Activated naive CD8-positive, alpha-beta T cell treated with anti-CD3 and anti-CD28 coated beads, Interleukin-2, amount 50 U/mL, for 24 hours (primary cell): ENCODE measurements at regions not wholly inside any gene's neighbourhood (a gene's known extent, or its start where the extent isn't known, plus 50 kb on each side); places are given as distances from the start of the nearest gene placed in this dataset.
"Not testable (repeated sequence)": the region's sequence is repeated elsewhere in the genome, so short reads cannot be mapped to it uniquely, and the experiment has no call there.

Source experiments
- ATAC-seq: fragments of 150-1000 bp; cut with Tn5 transposase; one replicate; pipeline ENCODE4 v1.10.0; 2021
- DNase-seq: peaks from one replicate; pipeline ENCODE4 v3.0.0; 2021
- H3K27ac Mint-ChIP-seq: one replicate; pipeline ENCODE4 v1.8.0; 2021; ENCODE audit warnings: mild to moderate bottlenecking, mixed read lengths
- H3K27me3 Mint-ChIP-seq: one replicate; pipeline ENCODE4 v1.8.0; 2021; ENCODE audit warnings: mixed read lengths
- H3K36me3 Mint-ChIP-seq: one replicate; pipeline ENCODE4 v1.8.0; 2021; ENCODE audit warnings: low read depth, mixed read lengths
- H3K4me1 Mint-ChIP-seq: one replicate; pipeline ENCODE4 v1.8.0; 2021; ENCODE audit warnings: mixed read lengths
- H3K4me3 Mint-ChIP-seq: one replicate; pipeline ENCODE4 v1.8.0; 2021; ENCODE audit warnings: mild to moderate bottlenecking, moderate library complexity, mixed read lengths
- H3K9me3 Mint-ChIP-seq: one replicate; pipeline ENCODE4 v1.8.0; 2021; ENCODE audit warnings: mixed read lengths

DNA sequence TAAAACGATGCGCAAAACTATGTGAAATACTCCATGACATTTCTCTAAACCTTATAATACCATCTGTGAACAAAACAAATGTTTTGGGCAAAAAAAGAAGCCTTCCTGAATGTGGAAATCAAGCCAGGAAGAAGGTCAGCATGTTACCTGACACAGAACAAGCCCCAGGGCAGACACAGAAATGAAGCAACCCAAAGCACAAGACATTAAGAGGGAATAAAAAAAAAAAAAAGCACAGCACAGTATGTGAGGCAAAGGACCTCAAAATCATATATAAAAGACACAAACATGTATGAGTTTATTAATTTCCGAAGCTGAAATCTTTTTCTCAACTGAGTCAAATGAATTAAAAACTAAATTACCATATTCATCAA lies 161.8 kb downstream of the SKIDA1 start:
- no peaks in the 10 kb centered on the region for H3K27me3 Mint-ChIP-seq
- no peaks in the 10 kb centered on the region for H3K4me1 Mint-ChIP-seq
- H3K36me3 Mint-ChIP-seq = no peaks in the 10 kb centered on the region
- H3K27ac Mint-ChIP-seq = no peak overlapping the region
- H3K4me3 Mint-ChIP-seq = no peak overlapping the region
- H3K9me3 Mint-ChIP-seq = no peaks in the 10 kb centered on the region
- ATAC-seq (no peak), DNase-seq (no peak)

DNA sequence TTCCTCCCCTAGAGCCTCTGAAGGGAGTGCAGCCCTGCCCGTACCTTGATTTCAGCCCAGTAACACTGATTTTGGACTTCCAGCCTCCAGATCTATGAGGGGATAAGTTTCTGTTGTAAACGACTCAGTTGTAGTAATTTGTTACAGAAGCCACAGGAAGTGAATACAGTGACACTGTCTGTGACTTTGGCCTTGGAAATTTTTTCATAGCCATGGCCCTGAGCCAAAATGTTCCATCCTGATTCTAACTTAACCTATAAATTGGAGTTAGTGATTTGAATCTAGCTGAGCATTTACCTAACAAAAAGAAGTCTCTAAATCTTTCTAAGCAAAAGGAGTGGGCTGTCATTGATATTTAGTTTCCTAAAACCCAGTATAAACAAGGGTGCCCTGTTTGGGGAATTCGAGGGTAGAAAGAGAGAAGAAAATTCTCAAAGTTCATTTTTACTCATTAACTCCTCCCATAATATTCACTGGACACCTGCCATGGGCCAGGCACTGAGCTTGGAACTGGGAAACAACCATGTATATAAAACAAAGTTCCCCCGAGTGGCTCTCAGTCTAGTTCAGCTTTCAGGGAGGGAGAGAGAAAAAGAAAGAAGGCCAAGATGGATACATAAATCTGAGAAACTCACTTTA lies 162.3 kb downstream of the SKIDA1 start:
- DNase-seq = no peak
- Mint-ChIP-seq H3K27me3 (no peaks in the 10 kb centered on the region), H3K36me3 (no peaks in the 10 kb centered on the region), H3K4me1 (no peaks in the 10 kb centered on the region), H3K27ac (no peak overlapping the region), H3K4me3 (no peak overlapping the region), H3K9me3 (no peaks in the 10 kb centered on the region)
- ATAC-seq = no peak

DNA sequence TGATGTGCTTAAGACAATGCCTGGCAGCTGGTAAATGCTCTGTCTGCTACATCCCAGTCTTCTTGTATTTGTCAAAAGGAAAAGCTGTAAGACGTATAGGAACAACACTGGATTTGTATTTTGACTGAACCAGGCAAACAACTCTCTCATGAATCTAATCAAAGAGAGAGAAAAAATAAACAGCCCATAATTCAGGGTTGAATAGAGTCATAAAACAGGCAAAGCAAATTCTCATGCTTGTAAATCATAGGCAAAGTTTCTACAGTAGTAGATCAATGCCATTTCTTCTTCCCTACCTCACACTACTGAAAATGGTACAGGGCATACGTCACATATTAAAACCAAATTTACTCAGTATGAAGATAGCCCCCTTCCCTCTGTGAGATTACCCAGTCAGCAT lies 166.3 kb downstream of the SKIDA1 start:
- ATAC-seq = no peak
- no peaks in the 10 kb centered on the region for H3K9me3 Mint-ChIP-seq
- no peaks in the 10 kb centered on the region for H3K27me3 Mint-ChIP-seq
- H3K36me3 Mint-ChIP-seq = no peaks in the 10 kb centered on the region
- DNase-seq = no peak
- no peak overlapping the region for H3K27ac Mint-ChIP-seq
- H3K4me1 Mint-ChIP-seq = no peaks in the 10 kb centered on the region
- H3K4me3 Mint-ChIP-seq = no peak overlapping the region

DNA sequence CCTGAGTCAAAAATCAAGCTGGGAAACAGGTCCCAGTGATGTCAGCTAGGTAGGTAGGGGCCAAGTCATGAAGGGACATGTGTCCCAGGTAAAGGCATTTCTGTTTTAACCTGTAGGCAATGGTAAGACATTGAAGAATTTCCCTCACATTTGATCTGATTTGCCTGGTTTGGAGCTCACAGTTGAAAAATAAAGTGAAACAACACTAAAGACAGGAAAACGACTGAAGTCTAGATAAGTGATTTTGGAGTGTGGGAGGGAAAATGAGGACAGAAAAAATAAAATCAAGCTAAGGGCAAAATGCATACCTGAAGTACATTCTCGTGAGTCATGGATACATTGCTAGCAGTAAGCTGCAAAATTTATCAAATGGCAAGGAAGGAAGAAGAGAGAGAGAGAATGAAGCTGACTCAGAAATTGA lies 169.9 kb downstream of the SKIDA1 start:
- Mint-ChIP-seq H3K36me3 (no peaks in the 10 kb centered on the region), H3K27me3 (no peaks in the 10 kb centered on the region), H3K9me3 (no peaks in the 10 kb centered on the region), H3K27ac (no peak overlapping the region), H3K4me1 (no peaks in the 10 kb centered on the region), H3K4me3 (no peak overlapping the region)
- DNase-seq (no peak), ATAC-seq (no peak)

DNA sequence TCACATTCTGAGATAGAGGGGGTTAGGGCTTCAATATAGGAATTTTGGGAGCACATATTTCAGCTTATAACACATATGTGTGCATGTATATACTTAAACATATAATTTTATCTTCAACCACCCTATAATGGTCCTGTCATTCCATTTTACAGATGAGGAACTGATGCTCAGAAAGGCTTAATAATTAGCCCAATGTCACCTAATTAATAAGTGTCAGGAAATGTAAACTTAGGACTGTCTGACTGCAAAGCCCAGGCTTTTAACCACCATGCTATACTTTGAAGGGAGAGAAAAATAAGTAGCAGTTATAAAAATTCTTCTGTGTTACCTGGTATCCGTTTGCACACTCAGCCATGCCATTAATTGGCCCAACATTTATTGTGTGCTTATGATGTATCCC lies 172.6 kb downstream of the SKIDA1 start:
- Mint-ChIP-seq H3K36me3 (no peaks in the 10 kb centered on the region), H3K4me3 (no peak overlapping the region), H3K9me3 (no peaks in the 10 kb centered on the region), H3K27ac (no peak overlapping the region), H3K27me3 (no peaks in the 10 kb centered on the region), H3K4me1 (no peaks in the 10 kb centered on the region)
- DNase-seq = no peak
- ATAC-seq = no peak

DNA sequence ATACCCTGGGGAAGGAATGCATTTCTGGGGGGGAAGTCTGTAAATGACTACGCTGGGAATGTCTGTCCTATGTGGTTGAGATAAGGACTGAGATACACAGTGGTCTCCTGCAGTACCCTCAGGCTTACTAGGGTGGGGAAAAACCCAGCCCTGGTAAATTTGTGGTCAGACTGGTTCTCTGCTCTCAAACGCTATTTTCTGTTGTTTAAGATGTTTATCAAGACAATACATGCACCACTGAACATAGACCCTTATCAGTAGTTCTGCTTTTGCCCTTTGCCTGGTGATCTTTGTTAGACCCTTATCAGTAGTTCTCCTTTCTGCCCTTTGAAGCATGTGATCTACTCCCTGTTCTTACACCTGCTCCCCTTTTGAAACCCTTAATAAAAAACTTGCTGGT lies 173.9 kb downstream of the SKIDA1 start:
- H3K4me1 Mint-ChIP-seq, H3K27ac Mint-ChIP-seq, ATAC-seq: not testable (repeated sequence)

DNA sequence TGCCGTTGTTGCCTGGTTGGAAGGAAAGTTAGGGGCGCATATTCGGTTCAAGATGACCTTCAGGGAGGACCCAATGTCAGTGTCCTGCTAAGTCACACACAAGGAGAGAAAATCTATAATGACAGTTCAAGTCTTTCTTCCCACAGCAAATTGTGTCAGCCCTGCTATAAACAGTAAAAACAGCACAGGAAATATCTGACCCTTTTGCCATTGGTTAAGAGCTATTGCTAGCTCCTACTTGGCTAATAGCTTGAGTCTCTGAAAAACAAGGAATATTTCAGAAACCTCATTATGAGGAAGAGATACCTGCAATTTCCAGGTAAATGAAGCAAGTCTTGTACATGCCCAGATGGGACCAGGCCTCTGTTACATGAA lies 175.6 kb downstream of the SKIDA1 start:
- no peak overlapping the region for H3K4me3 Mint-ChIP-seq
- H3K36me3 Mint-ChIP-seq = no peaks in the 10 kb centered on the region
- H3K4me1 Mint-ChIP-seq = no peaks in the 10 kb centered on the region
- H3K9me3 Mint-ChIP-seq = no peaks in the 10 kb centered on the region
- H3K27ac Mint-ChIP-seq = no peak overlapping the region
- DNase-seq = no peak
- no peak for ATAC-seq
- no peaks in the 10 kb centered on the region for H3K27me3 Mint-ChIP-seq

More for the DNA sequence above, 173.9 kb downstream of the SKIDA1 start:
- H3K27me3 Mint-ChIP-seq, H3K4me3 Mint-ChIP-seq, H3K36me3 Mint-ChIP-seq, H3K9me3 Mint-ChIP-seq, DNase-seq: not testable (repeated sequence)

DNA sequence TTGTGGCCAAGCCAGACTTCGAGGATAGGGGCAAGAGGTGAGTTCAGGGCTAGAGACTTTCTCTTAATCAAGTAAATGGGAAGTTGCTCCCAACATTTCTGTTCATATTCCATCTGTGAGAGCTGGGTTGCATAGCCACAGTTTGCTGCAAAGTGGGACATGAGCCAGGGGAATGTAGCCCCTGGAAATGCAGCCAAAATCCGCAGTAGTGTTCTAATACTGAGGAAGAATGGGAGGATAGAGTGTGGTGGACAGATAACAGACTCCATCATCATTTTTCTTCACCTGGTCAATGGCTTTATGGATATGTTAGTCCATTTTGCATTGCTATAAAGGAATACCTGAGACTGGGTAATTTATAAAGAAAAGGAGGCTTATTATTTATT lies 177.7 kb downstream of the SKIDA1 start:
- no peaks in the 10 kb centered on the region for H3K9me3 Mint-ChIP-seq
- no peaks in the 10 kb centered on the region for H3K4me1 Mint-ChIP-seq
- H3K27ac Mint-ChIP-seq = no peak overlapping the region
- no peaks in the 10 kb centered on the region for H3K27me3 Mint-ChIP-seq
- no peak overlapping the region for H3K4me3 Mint-ChIP-seq
- no peak for DNase-seq
- no peaks in the 10 kb centered on the region for H3K36me3 Mint-ChIP-seq
- ATAC-seq = no peak

DNA sequence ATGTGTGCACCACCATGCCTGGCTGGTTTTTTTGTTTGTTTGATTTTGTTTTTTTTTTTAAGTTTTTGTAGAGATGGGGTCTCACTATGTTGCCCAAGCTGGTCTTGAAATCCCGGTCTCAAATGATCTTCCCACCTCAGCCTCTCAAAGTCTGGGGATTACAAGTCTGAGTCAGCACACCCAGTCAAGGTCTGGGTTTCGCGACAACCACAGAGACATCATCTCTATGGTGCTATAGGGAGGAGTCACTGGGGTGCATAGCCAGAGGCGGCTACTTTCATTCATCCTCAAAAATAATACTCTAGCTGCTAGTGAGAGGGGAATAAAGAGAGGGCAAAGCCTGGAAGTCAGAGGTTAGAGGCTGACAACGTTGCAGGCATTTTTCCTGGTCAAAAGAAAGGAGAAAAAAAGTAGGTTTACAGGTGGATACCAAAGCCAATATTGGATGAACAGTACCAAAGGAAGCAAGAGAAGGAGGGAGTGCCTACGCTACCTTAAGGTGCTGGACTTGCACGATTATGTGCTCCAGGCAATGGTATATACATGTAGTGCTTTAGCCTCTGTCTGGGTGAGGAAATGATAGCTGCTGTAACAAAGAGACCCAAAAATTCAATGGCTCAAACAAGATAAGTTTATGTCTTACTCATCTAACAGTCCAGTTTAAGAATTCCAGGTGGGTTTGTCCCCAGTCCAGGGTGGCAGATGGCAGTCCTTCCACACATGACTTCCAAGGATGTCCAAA lies 178.3 kb downstream of the SKIDA1 start:
- Mint-ChIP-seq H3K9me3 (no peaks in the 10 kb centered on the region), H3K27ac (no peak overlapping the region), H3K4me1 (no peaks in the 10 kb centered on the region), H3K4me3 (no peak overlapping the region), H3K36me3 (no peaks in the 10 kb centered on the region), H3K27me3 (no peaks in the 10 kb centered on the region)
- DNase-seq = no peak
- ATAC-seq = no peak

DNA sequence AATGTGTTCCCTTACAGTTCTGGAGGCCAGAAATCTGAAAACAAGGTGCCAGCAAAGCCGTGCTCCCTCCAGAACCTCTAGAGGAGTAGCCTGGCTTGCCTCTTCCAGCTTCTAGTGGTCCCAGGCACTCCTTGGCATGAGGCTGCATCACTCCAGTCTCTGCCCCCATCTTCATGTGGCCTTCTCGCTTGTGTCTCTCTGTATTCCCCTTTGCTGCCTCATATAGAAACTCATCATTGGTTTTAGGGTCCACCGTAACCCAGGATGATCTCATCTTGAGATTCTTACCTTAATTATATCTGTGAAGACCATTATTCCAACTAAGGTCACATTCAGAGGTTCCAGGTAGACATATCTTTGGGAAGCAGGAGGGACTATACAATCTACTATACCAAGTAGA lies 182.4 kb downstream of the SKIDA1 start:
- Mint-ChIP-seq H3K36me3 (no peaks in the 10 kb centered on the region), H3K27ac (no peak overlapping the region), H3K4me1 (no peaks in the 10 kb centered on the region), H3K9me3 (no peaks in the 10 kb centered on the region), H3K4me3 (no peak overlapping the region), H3K27me3 (no peaks in the 10 kb centered on the region)
- no peak for DNase-seq
- ATAC-seq = no peak

DNA sequence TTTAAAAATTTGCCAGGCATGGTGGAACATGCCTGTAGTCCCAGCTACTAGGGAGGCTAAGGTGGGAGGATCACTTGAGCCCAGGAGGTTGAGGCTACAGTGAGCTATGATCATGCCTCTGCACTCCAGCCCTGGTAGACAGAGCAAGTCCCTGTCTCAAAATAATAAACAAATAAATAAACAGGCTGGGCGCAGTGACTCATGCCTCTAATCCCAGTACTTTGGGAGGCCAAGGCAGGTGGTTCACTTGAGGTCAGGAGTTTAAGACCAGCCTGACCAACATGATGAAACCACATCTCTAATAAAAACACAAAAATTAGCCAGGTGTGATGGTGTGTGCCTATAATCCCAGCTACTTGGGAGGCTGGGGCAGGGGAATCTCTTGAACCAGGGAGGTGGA lies 183.0 kb downstream of the SKIDA1 start:
- not testable (repeated sequence) for H3K9me3 Mint-ChIP-seq, ATAC-seq, H3K36me3 Mint-ChIP-seq

DNA sequence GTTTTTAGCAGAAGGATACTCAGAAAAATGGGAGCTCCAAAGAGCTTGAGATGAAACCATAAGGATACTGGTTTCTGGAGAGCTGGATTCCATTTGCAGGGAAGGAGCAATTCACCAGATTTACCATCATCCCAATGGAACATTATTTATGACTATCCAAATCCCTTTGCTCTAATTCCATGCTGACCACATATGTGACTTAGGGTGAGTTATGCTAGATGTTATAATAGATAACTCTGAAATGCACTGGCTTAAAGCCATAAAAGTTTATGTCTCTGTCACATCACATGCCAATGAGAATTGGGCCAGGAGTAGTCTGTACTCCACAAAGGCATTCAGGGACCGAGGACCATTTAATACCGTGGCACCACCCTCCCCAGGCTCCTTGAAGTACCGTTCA lies 185.2 kb downstream of the SKIDA1 start:
- DNase-seq = no peak
- H3K27me3 Mint-ChIP-seq = no peaks in the 10 kb centered on the region
- no peak overlapping the region for H3K27ac Mint-ChIP-seq
- peaks cover 3% of the 10 kb centered on the region for H3K9me3 Mint-ChIP-seq
- ATAC-seq = no peak
- H3K4me3 Mint-ChIP-seq = no peak overlapping the region
- H3K4me1 Mint-ChIP-seq = no peaks in the 10 kb centered on the region
- no peaks in the 10 kb centered on the region for H3K36me3 Mint-ChIP-seq

More for the DNA sequence above, 183.0 kb downstream of the SKIDA1 start:
- DNase-seq, H3K27me3 Mint-ChIP-seq, H3K27ac Mint-ChIP-seq, H3K4me1 Mint-ChIP-seq, H3K4me3 Mint-ChIP-seq: not testable (repeated sequence)

DNA sequence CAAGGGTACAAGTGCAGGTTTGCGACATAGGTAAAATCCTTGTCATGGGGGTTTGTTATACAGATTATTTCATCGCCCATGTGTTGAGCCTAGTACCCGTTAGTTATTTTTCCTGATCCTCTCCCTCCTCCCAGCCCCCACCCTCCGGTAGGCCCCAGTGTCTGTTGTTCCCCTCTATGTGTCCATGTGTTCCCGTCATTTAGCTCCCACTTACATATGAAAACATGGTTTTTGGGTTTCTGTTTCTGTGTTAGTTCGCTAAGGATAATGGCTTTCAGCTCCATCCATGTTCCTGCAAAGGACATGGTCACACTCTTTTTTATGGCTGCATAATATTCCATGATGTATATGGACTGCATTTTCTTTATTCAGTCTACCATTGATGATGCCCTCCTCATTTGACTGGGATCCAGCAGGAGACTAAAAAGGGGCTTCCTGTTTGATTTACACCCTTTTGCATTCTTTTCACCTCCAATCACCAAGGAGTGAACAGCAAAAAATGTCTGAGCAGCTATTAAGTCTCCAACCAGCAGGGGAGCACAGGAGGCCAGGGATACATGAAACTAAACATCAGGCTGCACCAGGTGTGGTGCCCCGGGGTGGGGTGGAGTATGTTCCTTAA lies 188.2 kb downstream of the SKIDA1 start:
- Mint-ChIP-seq H3K27ac (no peak overlapping the region), H3K4me1 (no peaks in the 10 kb centered on the region), H3K9me3 (peaks cover 3% of the 10 kb centered on the region), H3K4me3 (no peak overlapping the region), H3K36me3 (no peaks in the 10 kb centered on the region), H3K27me3 (peaks cover 1% of the 10 kb centered on the region)
- ATAC-seq (no peak), DNase-seq (no peak)

DNA sequence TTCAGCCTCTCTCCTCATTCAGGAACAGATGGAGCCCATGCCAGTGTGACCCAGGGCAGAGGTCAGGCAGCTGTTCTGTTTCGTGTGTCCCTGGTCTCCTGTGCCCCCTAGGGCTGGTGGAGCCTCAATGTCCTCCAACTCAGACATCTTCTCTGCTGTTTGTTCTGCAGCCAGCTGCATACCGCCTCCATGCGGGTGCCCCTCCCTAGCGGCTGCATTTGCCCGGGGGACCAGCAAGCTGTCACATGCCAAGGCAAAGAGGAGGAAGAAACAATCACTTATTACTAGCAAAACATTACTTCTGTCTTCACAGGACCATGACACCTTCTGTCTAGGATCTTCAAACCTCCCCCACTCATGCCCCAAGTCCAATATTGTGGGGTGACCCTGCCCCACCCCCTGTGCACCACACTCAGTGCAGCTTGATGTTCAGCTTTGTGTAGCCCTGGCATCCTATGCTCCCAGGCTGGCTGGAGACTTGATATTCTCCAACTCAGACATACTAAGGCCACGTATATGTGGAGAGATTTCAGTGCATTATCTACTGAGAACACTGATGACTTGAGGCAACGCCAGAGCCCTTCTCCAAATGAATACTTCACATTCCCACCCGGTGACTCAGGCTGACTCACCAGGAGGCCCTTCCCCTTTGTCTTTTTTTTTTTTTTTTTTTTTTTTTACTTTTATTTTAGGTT lies 188.9 kb downstream of the SKIDA1 start:
- Mint-ChIP-seq H3K27me3 (peaks cover 1% of the 10 kb centered on the region), H3K36me3 (no peaks in the 10 kb centered on the region), H3K27ac (no peak overlapping the region), H3K4me3 (no peak overlapping the region), H3K4me1 (no peaks in the 10 kb centered on the region), H3K9me3 (peaks cover 3% of the 10 kb centered on the region)
- ATAC-seq (no peak), DNase-seq (no peak)
